IMR-90 (cell line): ENCODE measurements at regions not wholly inside any gene's neighbourhood (a gene's known extent, or its start where the extent isn't known, plus 50 kb on each side); places are given as distances from the start of the nearest gene placed in this dataset.

Experiments
- ATAC-seq: fragments of 200-7000 bp; cut with Tn5 transposase; 2 replicates; pipeline ENCODE4 v1.9.1; 2020; ENCODE audit warnings: low read depth, mild to moderate bottlenecking, moderate library complexity
- BruUV-seq: library from RNA; stranded (reverse); fragments of 400-500 nt; replicated peaks from 2 replicates; lab custom pipeline; 2021; lab: Mats Ljungman, UMichigan
- CTCF ChIA-PET: fragments of 300-600 bp; formaldehyde crosslinking; extraction: SDS; loops from one replicate; lab custom pipeline; 2021; ENCODE audit warnings: antibody characterized with exemption; lab: Yijun Ruan, JAX
- POLR2A ChIA-PET: fragments of 300-600 bp; sonication (Branson Sonifier 250); formaldehyde crosslinking; loops from one replicate; lab custom pipeline; 2022; ENCODE audit warnings: antibody characterized with exemption; ENCODE audit not compliant: unreplicated experiment; lab: Charles Lee
- DNase-seq: peaks from one replicate; pipeline ENCODE4 v3.0.0; 2013
- H2AFZ ChIP-seq: replicated peaks from 2 replicates; pipeline ENCODE3; 2013; ENCODE audit warnings: low read length, mild to moderate bottlenecking; ENCODE audit not compliant: poor library complexity
- H2AK5ac ChIP-seq: 2 replicates; pipeline ENCODE4 v1.6.1; 2013; ENCODE audit warnings: low read depth, low read length, inconsistent platforms
- H2AK9ac ChIP-seq: replicated peaks from 2 replicates; pipeline ENCODE3; 2013; ENCODE audit warnings: mild to moderate bottlenecking, low read depth, low read length, moderate library complexity; ENCODE audit not compliant: poor library complexity
- H2BK120ac ChIP-seq: 2 replicates; pipeline ENCODE4 v1.6.1; 2013; ENCODE audit warnings: low read depth, low read length, inconsistent platforms
- H2BK15ac ChIP-seq: 3 replicates; pipeline ENCODE4 v1.6.1; 2013; ENCODE audit warnings: low read depth, low read length, inconsistent platforms
- H2BK20ac ChIP-seq: 2 replicates; pipeline ENCODE4 v1.6.1; 2013; ENCODE audit warnings: low read depth, mild to moderate bottlenecking, inconsistent platforms, low read length, moderate library complexity
- H2BK5ac ChIP-seq: 2 replicates; pipeline ENCODE4 v1.6.1; 2013; ENCODE audit warnings: mild to moderate bottlenecking, low read depth, low read length, inconsistent platforms; ENCODE audit not compliant: poor library complexity, severe bottlenecking
- H3K14ac ChIP-seq: replicated peaks from 2 replicates; pipeline ENCODE4 v1.6.1; 2013; ENCODE audit warnings: low read depth, low read length, inconsistent platforms
- H3K18ac ChIP-seq: 2 replicates; pipeline ENCODE4 v1.6.1; 2013; ENCODE audit warnings: low read depth, low read length, control low read depth
- H3K23ac ChIP-seq: 2 replicates; pipeline ENCODE4 v1.6.1; 2013; ENCODE audit warnings: low read depth, low read length, inconsistent platforms
- H3K27ac ChIP-seq: 2 replicates; pipeline ENCODE4 v1.5.1; 2013; ENCODE audit warnings: mild to moderate bottlenecking, control low read depth, low read length; ENCODE audit not compliant: insufficient read depth
- H3K27me3 ChIP-seq: 2 replicates; pipeline ENCODE4 v1.6.1; 2013; ENCODE audit warnings: low read length; ENCODE audit not compliant: control insufficient read depth, insufficient read depth
- H3K36me3 ChIP-seq: 2 replicates; pipeline ENCODE4 v1.6.1; 2013; ENCODE audit warnings: low read length, mixed read lengths; ENCODE audit not compliant: control insufficient read depth, insufficient read depth
- H3K4ac ChIP-seq: 2 replicates; pipeline ENCODE4 v1.6.1; 2013; ENCODE audit warnings: low read depth, low read length, inconsistent platforms
- H3K4me1 ChIP-seq: 2 replicates; pipeline ENCODE4 v1.6.1; 2013; ENCODE audit warnings: low read length, mixed read lengths; ENCODE audit not compliant: control insufficient read depth, insufficient read depth
- H3K4me2 ChIP-seq: 2 replicates; pipeline ENCODE4 v1.6.1; 2013; ENCODE audit warnings: low read depth, mild to moderate bottlenecking, control low read depth, low read length, moderate library complexity
- H3K4me3 ChIP-seq: 2 replicates; pipeline ENCODE4 v1.5.1; 2013; ENCODE audit warnings: low read depth, mild to moderate bottlenecking, control low read depth, low read length, moderate library complexity; ENCODE audit not compliant: insufficient read depth
- H3K56ac ChIP-seq: 2 replicates; pipeline ENCODE4 v1.6.1; 2013; ENCODE audit warnings: low read length, inconsistent platforms; ENCODE audit not compliant: insufficient read depth; ENCODE audit errors: extremely low read depth
- H3K79me1 ChIP-seq, 2 experiments: 2 replicates each; pipeline ENCODE4 v1.6.1; 2013; ENCODE audit warnings: low read length in 2 of 2, inconsistent platforms in 1 of 2, low read depth in 1 of 2
- H3K9ac ChIP-seq: 2 replicates; pipeline ENCODE4 v1.6.1; 2013; ENCODE audit warnings: low read depth, low read length, control low read depth
- H3K9me1 ChIP-seq: 2 replicates; pipeline ENCODE4 v1.6.1; 2013; ENCODE audit warnings: low read length, inconsistent platforms; ENCODE audit not compliant: insufficient read depth
- H3K9me3 ChIP-seq: 2 replicates; pipeline ENCODE4 v1.6.1; 2013; ENCODE audit warnings: low read length; ENCODE audit not compliant: control insufficient read depth, insufficient read depth
- H4K20me1 ChIP-seq: 2 replicates; pipeline ENCODE4 v1.6.1; 2013; ENCODE audit warnings: low read length, inconsistent platforms; ENCODE audit not compliant: insufficient read depth
- H4K5ac ChIP-seq: 2 replicates; pipeline ENCODE4 v1.6.1; 2013; ENCODE audit warnings: mild to moderate bottlenecking, low read depth, low read length, control low read depth
- H4K8ac ChIP-seq, 2 experiments: 2 replicates each; pipeline ENCODE4 v1.6.1; 2013; ENCODE audit warnings: low read depth in 2 of 2, low read length in 2 of 2, control low read depth in 1 of 2, inconsistent platforms in 1 of 2
- H4K91ac ChIP-seq: 2 replicates; pipeline ENCODE4 v1.6.1; 2013; ENCODE audit warnings: low read depth, low read length, inconsistent platforms; ENCODE audit not compliant: insufficient read depth
- CHD1 ChIP-seq: IDR thresholded peaks from 2 replicates; pipeline ENCODE4 v1.6.1; 2012; ENCODE audit warnings: low read depth, low read length, improper control_type of control experiment
- CTCF ChIP-seq: conservative IDR thresholded peaks from 2 replicates; pipeline ENCODE4 v1.5.1; 2012; ENCODE audit warnings: mild to moderate bottlenecking, low read depth, low read length, improper control_type of control experiment
- MAFK ChIP-seq: IDR thresholded peaks from 2 replicates; pipeline ENCODE4 v1.6.1; 2012; ENCODE audit warnings: low read depth, low read length, improper control_type of control experiment
- MAZ ChIP-seq: IDR thresholded peaks from 2 replicates; pipeline ENCODE4 v1.6.1; 2012; ENCODE audit warnings: low read depth, mild to moderate bottlenecking, low read length, improper control_type of control experiment, moderate library complexity, borderline replicate concordance
- MXI1 ChIP-seq: IDR thresholded peaks from 2 replicates; pipeline ENCODE4 v1.6.1; 2012; ENCODE audit warnings: low read depth, mild to moderate bottlenecking, low read length, moderate library complexity, borderline replicate concordance
- RCOR1 ChIP-seq: IDR thresholded peaks from 2 replicates; pipeline ENCODE4 v1.6.1; 2012; ENCODE audit warnings: mild to moderate bottlenecking, low read length, improper control_type of control experiment; ENCODE audit not compliant: insufficient replicate concordance
- RFX5 ChIP-seq: IDR thresholded peaks from 2 replicates; pipeline ENCODE4 v1.8.0; 2012; ENCODE audit warnings: low read depth, mild to moderate bottlenecking, low read length, moderate library complexity
- SMC3 ChIP-seq: fragments of 150-350 bp; IDR thresholded peaks from 2 replicates; pipeline ENCODE4 v1.6.1; 2016; ENCODE audit warnings: low read depth, mild to moderate bottlenecking, antibody characterized with exemption, low read length, moderate library complexity
- USF2 ChIP-seq: fragments of 150-350 bp; IDR thresholded peaks from 2 replicates; pipeline ENCODE4 v1.6.1; 2017; ENCODE audit warnings: mild to moderate bottlenecking, antibody characterized with exemption, low read length, low read depth
- WGBS, 2 experiments: methylation state at CpG; one replicate each; pipeline versions ENCODE4 v1.1.5 to v1.1.7; 2013; ENCODE audit warnings: missing lambda C conversion rate in 2 of 2; ENCODE audit not compliant: insufficient read length in 1 of 2; ENCODE audit errors: extremely low coverage in 2 of 2; 5-methylcytosine and 5-hydroxymethylcytosine counted together
- dilution Hi-C: fragments of 300-500 bp; cut with HindIII; formaldehyde crosslinking; loops from one replicate; pipeline ENCODE4 v1.14.3; 2018; ENCODE audit warnings: low sequenced_read_pairs; ENCODE audit not compliant: unreplicated experiment
- in situ Hi-C: fragments of 300-500 bp; cut with MboI; formaldehyde crosslinking; loops from 3 replicates; pipeline ENCODE4 v1.14.3; 2019; ENCODE audit warnings: low sequenced_read_pairs, inconsistent platforms, mixed read lengths
- intact Hi-C: fragments of 100-400 bp; cut with micrococcal nuclease; formaldehyde crosslinking; loops from 2 replicates; pipeline ENCODE4 v1.10.0; 2022

- no peaks in the 10 kb centered on the region for H3K4me1 ChIP-seq
- H3K27me3 ChIP-seq, result no peaks in the 10 kb centered on the region
- H4K5ac ChIP-seq, result no peak overlapping the region
- H3K23ac ChIP-seq, result no peak overlapping the region
- H4K91ac ChIP-seq, result no peak overlapping the region
- H3K18ac ChIP-seq, result no peak overlapping the region
- H2BK20ac ChIP-seq, result no peak overlapping the region
- intact Hi-C loops (no loop called here), dilution Hi-C loops (no loop called here), in situ Hi-C loops (no loop called here)
- DNase-seq, result no peak
- H3K4ac ChIP-seq, result no peak overlapping the region
- no peak overlapping the region for H3K56ac ChIP-seq
- no peak overlapping the region for H2AK5ac ChIP-seq
- H2BK120ac ChIP-seq, result no peak overlapping the region
- no peak overlapping the region for H3K4me3 ChIP-seq
- no peak overlapping the region for H3K27ac ChIP-seq
- ATAC-seq, result no peak
- no peak overlapping the region for H3K9ac ChIP-seq
- WGBS, 2 experiments, result 7% methylated on average over 3 of the region's 14 CpGs; no CpG with 5 or more reads in 1 of the 2 experiments
- H4K8ac ChIP-seq, result no peak overlapping the region
- H4K20me1 ChIP-seq, result no peaks in the 10 kb centered on the region
- no peak overlapping the region for H2BK5ac ChIP-seq
- no peaks in the 10 kb centered on the region for H3K36me3 ChIP-seq
- no peak overlapping the region for H2AK9ac ChIP-seq
- peaks cover 41% of the 10 kb centered on the region for H3K9me3 ChIP-seq
- ChIA-PET POLR2A (no interaction called here), CTCF (no interaction called here)
- no peak overlapping the region for H3K14ac ChIP-seq
- no peak overlapping the region for H2AFZ ChIP-seq
- no peaks in the 10 kb centered on the region for H3K79me1 ChIP-seq
- BruUV-seq, result no TSS peak
- H3K9me1 ChIP-seq, result no peaks in the 10 kb centered on the region
- no peak overlapping the region for H2BK15ac ChIP-seq
- TF ChIP-seq RCOR1, result no peak
- TF ChIP-seq SMC3, result no peak
- TF ChIP-seq CTCF, result no peak
- no peak for TF ChIP-seq MXI1
- no peak for TF ChIP-seq RFX5
- no peak for TF ChIP-seq MAFK
- TF ChIP-seq USF2, result no peak
- TF ChIP-seq MAZ, result no peak
- no peak for TF ChIP-seq CHD1
- no peak overlapping the region for H3K4me2 ChIP-seq
Measured at GRCh38 chr2:15818318-15818753, 122.0 kb upstream of the MYCN start.
